H1 (cell line): ENCODE measurements at regions not wholly inside any gene's neighbourhood (a gene's known extent, or its start where the extent isn't known, plus 50 kb on each side); places are given as distances from the start of the nearest gene placed in this dataset.

ENCODE experiments used
- CTCF ChIA-PET: fragments of 300-600 bp; sonication (Branson Sonifier 250); formaldehyde crosslinking; loops from one replicate; lab custom pipeline; 2021; ENCODE audit not compliant: partially characterized antibody; lab: Charles Lee
- POLR2A ChIA-PET: fragments of 300-600 bp; sonication (Branson Sonifier 250); formaldehyde crosslinking; loops from one replicate; lab custom pipeline; 2021; ENCODE audit warnings: inconsistent platforms; ENCODE audit not compliant: partially characterized antibody; lab: Charles Lee
- DNase-seq, 2 experiments: peaks; one replicate each; pipeline versions ENCODE4 v3.0.0 to v3.0.0-alpha.2; 2010 to 2022; ENCODE audit warnings: low spot score in 2 of 2, low read depth in 1 of 2, mixed read lengths in 1 of 2
- FAIRE-seq: peaks from 2 replicates; lab custom pipeline; 2011; peaks lifted over from hg19 to GRCh38; lab: Jason Lieb, UNC
- H2AFZ ChIP-seq: 2 replicates; pipeline ENCODE4 v1.8.1; 2012; ENCODE audit warnings: low read length, inconsistent platforms
- H2AK5ac ChIP-seq: 2 replicates; pipeline ENCODE4 v1.6.1; 2013; ENCODE audit warnings: low read depth, low read length
- H2BK120ac ChIP-seq: replicated peaks from 2 replicates; pipeline ENCODE3; 2013; ENCODE audit warnings: low read depth, low read length, inconsistent platforms
- H2BK12ac ChIP-seq: 2 replicates; pipeline ENCODE4 v1.6.1; 2013; ENCODE audit warnings: low read depth, low read length
- H2BK15ac ChIP-seq: 2 replicates; pipeline ENCODE4 v1.6.1; 2013; ENCODE audit warnings: low read length
- H2BK20ac ChIP-seq: 2 replicates; pipeline ENCODE4 v1.6.1; 2013; ENCODE audit warnings: low read length
- H2BK5ac ChIP-seq: 2 replicates; pipeline ENCODE4 v1.6.1; 2013; ENCODE audit warnings: low read depth, low read length
- H3K14ac ChIP-seq: 2 replicates; pipeline ENCODE4 v1.6.1; 2013; ENCODE audit warnings: inconsistent platforms; ENCODE audit not compliant: insufficient read length
- H3K18ac ChIP-seq: 2 replicates; pipeline ENCODE4 v1.6.1; 2013; ENCODE audit warnings: low read length; ENCODE audit errors: extremely low read depth
- H3K23ac ChIP-seq: 2 replicates; pipeline ENCODE4 v1.6.1; 2013; ENCODE audit warnings: inconsistent platforms; ENCODE audit not compliant: insufficient read length
- H3K23me2 ChIP-seq: 2 replicates; pipeline ENCODE4 v1.6.1; 2013; ENCODE audit warnings: low read depth, low read length
- H3K27ac ChIP-seq: 2 replicates; pipeline ENCODE4 v1.6.1; 2011; ENCODE audit warnings: low read depth, low read length, inconsistent platforms
- H3K27me3 ChIP-seq, 4 experiments: replicated peaks in 1 of 4; 1 replicate in 1 of 4; 2 replicates in 3 of 4; pipeline versions ENCODE4 v1.6.1 to v1.8.1; 2011 to 2013; ENCODE audit warnings: low read length in 3 of 4, mild to moderate bottlenecking in 3 of 4, inconsistent platforms in 2 of 4, mixed read lengths in 2 of 4, moderate library complexity in 1 of 4; ENCODE audit not compliant: control insufficient read depth in 3 of 4, insufficient read depth in 3 of 4; ENCODE audit errors: extremely low read depth in 1 of 4
- H3K36me3 ChIP-seq, 4 experiments: 2 replicates each; pipeline versions ENCODE4 v1.6.1 to v1.8.1; 2011 to 2013; ENCODE audit warnings: mild to moderate bottlenecking in 4 of 4, low read length in 3 of 4, moderate library complexity in 2 of 4, control low read depth in 1 of 4, inconsistent platforms in 1 of 4; ENCODE audit not compliant: insufficient read depth in 4 of 4, control insufficient read depth in 2 of 4
- H3K4ac ChIP-seq: replicated peaks from 2 replicates; pipeline ENCODE3; 2013; ENCODE audit warnings: low read length, low read depth, mixed read lengths, inconsistent platforms; ENCODE audit not compliant: insufficient read length
- H3K4me1 ChIP-seq, 4 experiments: replicated peaks in 1 of 4; 1 replicate in 1 of 4; 2 replicates in 3 of 4; pipeline versions ENCODE4 v1.6.1 to v1.8.1; 2011 to 2013; ENCODE audit warnings: low read length in 3 of 4, inconsistent platforms in 2 of 4, mixed read lengths in 1 of 4; ENCODE audit not compliant: insufficient read depth in 4 of 4, control insufficient read depth in 3 of 4
- H3K4me2 ChIP-seq, 2 experiments: 2 replicates each; pipeline versions ENCODE4 v1.6.1 to v1.8.1; 2011 to 2013; ENCODE audit warnings: low read depth in 2 of 2, low read length in 2 of 2, control low read depth in 1 of 2, inconsistent platforms in 1 of 2, mild to moderate bottlenecking in 1 of 2; ENCODE audit not compliant: insufficient read depth in 1 of 2
- H3K4me3 ChIP-seq, 4 experiments: fragments of 200-600, 300-600 bp in 1 of 4; sonication (generic), shearing (Covaris generic), sonication (Bioruptor Twin) in 1 of 4; 2 replicates each; pipeline versions ENCODE4 v1.5.1 to v1.8.1; 2011 to 2016; ENCODE audit warnings: low read length in 4 of 4, low read depth in 3 of 4, control low read depth in 2 of 4, inconsistent platforms in 2 of 4, mild to moderate bottlenecking in 2 of 4, mixed read lengths in 1 of 4, moderate library complexity in 1 of 4; ENCODE audit not compliant: insufficient read depth in 2 of 4; ENCODE audit errors: extremely low read depth in 1 of 4
- H3K56ac ChIP-seq: replicated peaks from 2 replicates; pipeline ENCODE3; 2013; ENCODE audit warnings: low read depth, mild to moderate bottlenecking, mixed read lengths, low read length, inconsistent platforms; ENCODE audit not compliant: insufficient read length
- H3K79me1 ChIP-seq: 2 replicates; pipeline ENCODE4 v1.6.1; 2013; ENCODE audit warnings: low read depth, low read length, control low read depth
- H3K79me2 ChIP-seq, 2 experiments: 2 replicates each; pipeline versions ENCODE4 v1.6.1 to v1.8.1; 2012 to 2013; ENCODE audit warnings: low read length in 2 of 2, mild to moderate bottlenecking in 2 of 2, inconsistent platforms in 1 of 2; ENCODE audit not compliant: insufficient read depth in 2 of 2, control insufficient read depth in 1 of 2
- H3K9ac ChIP-seq, 4 experiments: replicated peaks in 1 of 4; 1 replicate in 1 of 4; 2 replicates in 3 of 4; pipeline versions ENCODE4 v1.6.1 to v1.8.1; 2011 to 2013; ENCODE audit warnings: low read depth in 3 of 4, low read length in 3 of 4, control low read depth in 2 of 4, mild to moderate bottlenecking in 2 of 4, moderate library complexity in 2 of 4, inconsistent platforms in 1 of 4; ENCODE audit errors: extremely low read depth in 1 of 4
- H3K9me3 ChIP-seq, 2 experiments: 2 replicates each; pipeline versions ENCODE4 v1.6.1 to v1.8.1; 2012 to 2013; ENCODE audit warnings: mild to moderate bottlenecking in 2 of 2, moderate library complexity in 2 of 2, control low read depth in 1 of 2, inconsistent platforms in 1 of 2, low read depth in 1 of 2, low read length in 1 of 2, mixed read lengths in 1 of 2; ENCODE audit not compliant: insufficient read depth in 2 of 2
- H4K20me1 ChIP-seq, 2 experiments: replicated peaks in 1 of 2; 2 replicates each; pipeline versions ENCODE3 to v1.8.1; 2011 to 2013; ENCODE audit warnings: inconsistent platforms in 2 of 2, low read length in 2 of 2, mild to moderate bottlenecking in 1 of 2; ENCODE audit not compliant: insufficient read depth in 2 of 2, control insufficient read depth in 1 of 2
- H4K5ac ChIP-seq: 2 replicates; pipeline ENCODE4 v1.6.1; 2013; ENCODE audit warnings: low read length, low read depth, mixed read lengths, inconsistent platforms; ENCODE audit not compliant: insufficient read length
- H4K8ac ChIP-seq: 2 replicates; pipeline ENCODE4 v1.8.0; 2013; ENCODE audit warnings: mild to moderate bottlenecking, moderate library complexity, low read length, inconsistent platforms; ENCODE audit not compliant: insufficient read depth; ENCODE audit errors: extremely low read depth
- H4K91ac ChIP-seq: replicated peaks from 2 replicates; pipeline ENCODE3; 2013; ENCODE audit warnings: low read length, mixed read lengths, inconsistent platforms; ENCODE audit not compliant: insufficient read length
- JUN ChIP-seq: IDR thresholded peaks from 2 replicates; pipeline ENCODE4 v1.6.1; 2011; ENCODE audit warnings: low read depth, mild to moderate bottlenecking, improper control_type of control experiment, low read length
- MAFK ChIP-seq: IDR thresholded peaks from 2 replicates; pipeline ENCODE4 v1.6.1; 2012; ENCODE audit warnings: low read depth, mild to moderate bottlenecking, improper control_type of control experiment, low read length
- PHF8 ChIP-seq: fragments of 200-600 bp; sonication (generic); conservative IDR thresholded peaks from 2 replicates; pipeline ENCODE4 v1.7.1; 2012; ENCODE audit warnings: low read depth, mild to moderate bottlenecking, inconsistent platforms, low read length, moderate library complexity
- RAD21 ChIP-seq, 2 experiments: IDR thresholded peaks in 1 of 2; conservative IDR thresholded peaks in 1 of 2; 2 replicates each; pipeline ENCODE4 v1.6.1; 2011; ENCODE audit warnings: low read depth in 2 of 2, low read length in 2 of 2, improper control_type of control experiment in 1 of 2, inconsistent platforms in 1 of 2, mild to moderate bottlenecking in 1 of 2, moderate library complexity in 1 of 2
- RBBP5 ChIP-seq: IDR thresholded peaks from 2 replicates; pipeline ENCODE4 v1.7.1; 2012; ENCODE audit warnings: low read depth, mild to moderate bottlenecking, inconsistent platforms, low read length, moderate library complexity, borderline replicate concordance
- SRF ChIP-seq: IDR thresholded peaks from 2 replicates; pipeline ENCODE4 v1.6.1; 2011; ENCODE audit warnings: mild to moderate bottlenecking, low read depth, low read length, moderate library complexity
- WGBS, 2 experiments: shearing (Covaris generic) in 1 of 2; methylation state at CpG; one replicate each; pipeline versions ENCODE4 v1.1.6 to v1.1.7; 2013 to 2015; ENCODE audit warnings: low lambda C conversion rate in 2 of 2, mixed read lengths in 2 of 2, inconsistent platforms in 1 of 2, low coverage in 1 of 2, missing lambda C conversion rate in 1 of 2; ENCODE audit not compliant: insufficient replicate concordance in 2 of 2, insufficient coverage in 1 of 2, insufficient read length in 1 of 2; ENCODE audit errors: extremely low coverage in 1 of 2, missing lambda C conversion rate in 1 of 2; 5-methylcytosine and 5-hydroxymethylcytosine counted together

DNA sequence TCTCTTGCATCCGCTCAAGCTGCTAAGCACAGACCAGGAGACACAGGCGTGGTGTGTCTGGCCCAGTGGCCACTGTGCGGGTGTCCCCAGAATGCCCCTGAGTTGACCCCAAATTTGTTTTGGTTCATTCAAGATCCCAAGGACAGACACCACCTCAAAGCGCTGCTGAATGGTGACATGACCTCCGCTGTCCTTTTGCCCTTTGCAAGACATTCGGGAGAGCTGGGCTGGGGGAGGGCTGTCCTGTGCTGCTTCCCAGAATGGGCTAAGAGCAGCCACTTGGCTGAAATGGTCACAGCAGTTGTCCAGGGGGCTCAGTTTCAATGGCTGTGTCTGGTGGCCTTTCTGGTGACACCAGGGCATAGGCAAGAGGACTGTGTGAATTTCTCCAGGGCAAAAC, 84.1 kb downstream of the SMIM21 start:
- H3K9me3 ChIP-seq: no peaks in the 10 kb centered on the region
- no peak overlapping the region for H4K8ac ChIP-seq
- no peaks in the 10 kb centered on the region for H3K27me3 ChIP-seq
- ChIA-PET POLR2A (interaction anchor here (0.7 kb wide), 1 partner anchor 571 kb away, joined by 3 read pairs; no protein-coding TSS in a partner anchor), CTCF (interaction anchor here (1.3 to 2.0 kb wide), 2 partner anchors 10 to 31 kb away, joined by 3 to 4 read pairs; no protein-coding TSS in a partner anchor)
- no peaks in the 10 kb centered on the region for H3K36me3 ChIP-seq
- no peak overlapping the region for H3K9ac ChIP-seq
- no peak overlapping the region for H2BK20ac ChIP-seq
- no peaks in the 10 kb centered on the region for H3K79me1 ChIP-seq
- no peak overlapping the region for H2BK15ac ChIP-seq
- no peak overlapping the region for H2AFZ ChIP-seq
- no peak overlapping the region for H2BK12ac ChIP-seq
- H4K20me1 ChIP-seq: no peaks in the 10 kb centered on the region
- H3K23me2 ChIP-seq: no peaks in the 10 kb centered on the region
- H3K4me3 ChIP-seq: no peak overlapping the region
- no peak overlapping the region for H3K56ac ChIP-seq
- H3K23ac ChIP-seq: no peak overlapping the region
- WGBS, 2 experiments: 70% methylated on average over 6 of the region's 6 CpGs; no CpG with 5 or more reads in 1 of the 2 experiments
- FAIRE-seq (no peak), DNase-seq (no peak)
- no peak overlapping the region for H4K5ac ChIP-seq
- H3K27ac ChIP-seq: no peak overlapping the region
- H3K4ac ChIP-seq: no peak overlapping the region
- peaks cover 0 to 10% (median 1%) of the 10 kb centered on the region in 4 experiments; a peak in 5 of 7 replicates for H3K4me1 ChIP-seq
- H4K91ac ChIP-seq: no peak overlapping the region
- no peak overlapping the region for H3K14ac ChIP-seq
- no peak overlapping the region for H2BK5ac ChIP-seq
- no peak overlapping the region for H2BK120ac ChIP-seq
- H2AK5ac ChIP-seq: no peak overlapping the region
- H3K4me2 ChIP-seq: no peak overlapping the region
- H3K79me2 ChIP-seq: no peaks in the 10 kb centered on the region
- no peak overlapping the region for H3K18ac ChIP-seq
- TF ChIP-seq RBBP5: no peak
- TF ChIP-seq PHF8: no peak
- no peak for TF ChIP-seq RAD21 (IDR thresholded peaks at IDR 0.05 in 1 of 2, conservative IDR thresholded peaks at IDR 0.05 in 1 of 2; ENCODE audit: low read depth in 2 of 2, low read length in 2 of 2)
- no peak for TF ChIP-seq MAFK
- TF ChIP-seq JUN: no peak
- TF ChIP-seq SRF: no peak
